GM12872 (cell line): ENCODE measurements at regions not wholly inside any gene's neighbourhood (a gene's known extent, or its start where the extent isn't known, plus 50 kb on each side); places are given as distances from the start of the nearest gene placed in this dataset.

ENCODE experiments used
- CTCF ChIP-seq: IDR thresholded peaks from 3 replicates; pipeline ENCODE4 v1.5.1; 2011; ENCODE audit warnings: low read depth, mild to moderate bottlenecking, low read length, moderate library complexity; ENCODE audit not compliant: insufficient read depth

- TF ChIP-seq CTCF, result no peak
Measured at GRCh38 chrY:7433817-7434809, 522.6 kb upstream of the AMELY start.

GRCh38 chrY:7419165-7419564 lies 507.6 kb upstream of the AMELY start:
- no peak for TF ChIP-seq CTCF

DNA sequence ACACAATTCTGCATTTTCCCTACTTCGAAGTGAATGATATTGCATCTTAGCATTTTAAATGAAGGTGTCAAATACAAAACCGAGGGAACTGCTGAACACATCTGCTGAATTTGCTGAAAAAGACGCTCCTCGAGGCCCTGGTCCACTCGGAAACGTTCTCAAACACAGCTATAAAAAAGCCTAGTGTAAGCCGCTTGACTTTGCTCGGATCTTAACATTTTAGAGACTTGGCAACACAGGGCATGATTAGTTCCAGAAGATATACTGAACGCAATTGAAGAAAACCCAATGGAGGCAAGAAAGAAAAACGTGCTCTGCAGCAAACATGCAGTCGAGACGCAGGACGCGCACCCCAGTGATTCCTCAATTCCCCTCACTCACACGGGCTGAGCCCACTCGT lies 506.4 kb upstream of the AMELY start:
- no peak for TF ChIP-seq CTCF

GRCh38 chrY:7416406-7416805 lies 504.9 kb upstream of the AMELY start:
- no peak for TF ChIP-seq CTCF

DNA sequence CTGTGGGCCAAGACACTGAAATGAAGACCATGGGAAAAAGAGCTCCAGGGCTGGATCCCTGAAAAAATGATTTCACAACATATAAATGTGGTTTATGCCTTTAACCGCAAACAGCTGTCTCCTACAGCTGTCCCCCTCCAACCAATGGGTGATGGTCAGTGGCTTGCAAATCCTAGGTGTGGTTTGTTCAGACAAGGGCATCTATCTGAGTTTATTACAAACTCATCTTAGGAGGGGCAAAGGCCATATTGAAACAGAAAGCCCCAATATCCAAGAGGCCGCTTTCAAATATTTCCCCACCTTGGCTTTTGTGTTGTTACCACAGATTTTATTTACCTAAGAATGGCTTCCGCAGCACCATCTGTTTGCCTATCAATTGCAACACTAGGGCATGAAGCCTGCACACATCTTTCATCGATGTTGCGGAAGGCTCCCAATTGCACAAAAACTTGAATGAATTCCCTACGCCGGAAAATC lies 503.6 kb upstream of the AMELY start:
- no peak for TF ChIP-seq CTCF

DNA sequence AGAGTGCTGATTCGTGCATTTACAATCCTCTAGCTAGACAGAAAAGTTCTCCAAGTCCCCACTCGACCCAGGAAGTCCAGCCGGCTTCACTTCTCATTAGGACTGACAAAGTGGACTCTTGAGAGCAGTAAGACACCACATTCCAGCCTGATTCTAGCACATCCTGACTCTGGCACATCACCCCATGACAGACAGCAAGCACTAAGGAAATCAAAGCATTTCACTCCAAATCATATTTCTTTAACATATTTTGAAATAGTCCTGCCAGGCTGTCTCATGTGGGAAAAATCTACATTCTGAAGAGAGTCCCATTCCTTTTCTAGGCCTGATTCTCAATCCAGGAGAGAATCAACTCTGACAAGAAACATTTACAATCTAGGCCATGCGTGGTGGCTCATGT lies 478.5 kb upstream of the AMELY start:
- TF ChIP-seq CTCF, result no peak

DNA sequence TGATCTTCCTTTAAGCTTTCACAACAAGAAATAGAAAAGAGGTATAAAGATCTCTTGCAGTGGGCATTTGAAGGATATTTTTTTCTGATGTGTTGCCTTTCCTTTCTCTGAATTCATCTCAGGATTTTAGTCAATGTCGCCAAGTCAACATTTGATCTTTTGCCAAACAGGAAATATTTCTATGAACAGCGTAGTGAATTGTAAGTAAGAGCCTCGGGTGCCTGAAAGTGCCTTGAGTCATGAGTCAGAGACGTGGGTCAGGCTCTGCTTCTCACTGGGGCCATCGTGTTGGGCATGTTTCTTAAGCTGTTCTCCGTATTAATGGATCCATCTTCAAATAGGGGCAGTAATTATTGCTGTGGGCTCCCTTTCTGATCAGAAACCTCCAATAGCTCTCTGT lies 471.4 kb upstream of the AMELY start:
- no peak for TF ChIP-seq CTCF
